ENCODE measurements at regions not wholly inside any gene's neighbourhood (a gene's known extent, or its start where the extent isn't known, plus 50 kb on each side); places are given as distances from the start of the nearest gene placed in this dataset.
A peak's percentile ranks its signal among the peaks of the same experiment; 100 is the strongest.

DNA sequence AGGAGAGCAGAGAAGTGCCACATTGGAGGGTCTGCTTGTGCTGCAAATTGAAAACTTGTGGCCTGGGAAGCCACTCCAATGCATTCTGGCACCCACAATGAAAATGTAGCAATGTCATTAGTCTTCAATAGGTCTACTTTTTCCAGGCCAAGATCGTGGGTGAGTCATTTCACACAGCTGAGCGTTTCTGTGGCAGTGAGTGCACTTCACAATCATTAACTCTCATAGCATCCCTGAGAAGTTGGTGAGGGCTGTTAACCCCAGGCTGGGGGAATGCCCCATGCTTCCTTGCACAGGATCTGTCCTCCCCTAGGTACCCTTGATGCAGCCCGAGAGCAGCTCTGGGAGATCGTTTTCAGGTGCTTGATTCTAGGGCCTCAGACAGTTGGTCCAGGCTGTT is 196.8 kb upstream of the ATP6AP2 start:
- no peaks in the 10 kb centered on the region for H3K36me3 ChIP-seq (ENCODE audit: low read depth, missing control alignments)
- 56% methylated on average over 4 of the region's 4 CpGs; no CpG with 5 or more reads in 1 of the 2 donors for WGBS, 2 donors
- no peak overlapping the region for H3K27ac ChIP-seq
- H3K4me1 ChIP-seq: no peaks in the 10 kb centered on the region
- intact Hi-C loops (cut with DNase I; ENCODE audit: low total_unique reads): no loop called here
- no peak overlapping the region for H3K4me3 ChIP-seq
- no peak for DNase-seq
- no peaks in the 10 kb centered on the region for H3K27me3 ChIP-seq
- TF ChIP-seq POLR2A (IDR thresholded peaks at IDR 0.05): no peak
- no peaks in the 10 kb centered on the region for H3K9me3 ChIP-seq

DNA sequence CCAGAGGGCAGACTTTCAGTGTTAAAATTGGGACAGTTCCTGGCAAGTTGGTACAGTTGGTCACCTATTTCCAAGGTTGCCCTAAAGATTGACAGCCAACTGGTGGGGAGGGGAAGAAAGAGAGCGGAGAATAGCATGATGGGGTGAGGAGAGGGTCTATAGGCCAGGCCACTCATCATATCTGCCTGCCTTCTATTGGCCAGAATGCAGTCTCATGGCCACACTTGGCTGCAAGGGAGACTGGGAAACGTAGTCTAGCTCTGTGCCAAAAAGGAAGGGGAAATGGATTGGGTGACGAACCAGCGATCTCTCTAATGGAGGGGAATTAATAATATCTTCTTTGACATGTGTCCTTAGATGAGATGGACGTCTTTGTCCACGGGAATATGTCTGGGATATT is 197.4 kb upstream of the ATP6AP2 start:
- 47 to 92% methylated on average over 3 to 5 of the region's 6 CpGs for WGBS, 2 donors
- Histone ChIP-seq H3K4me1 (no peaks in the 10 kb centered on the region), H3K9me3 (no peaks in the 10 kb centered on the region), H3K36me3 (ENCODE audit: low read depth, missing control alignments) (no peaks in the 10 kb centered on the region), H3K27ac (no peak overlapping the region), H3K27me3 (no peaks in the 10 kb centered on the region), H3K4me3 (no peak overlapping the region)
- no peak for DNase-seq
- TF ChIP-seq POLR2A (IDR thresholded peaks at IDR 0.05): no peak
- TF ChIP-seq, protein P1, sequence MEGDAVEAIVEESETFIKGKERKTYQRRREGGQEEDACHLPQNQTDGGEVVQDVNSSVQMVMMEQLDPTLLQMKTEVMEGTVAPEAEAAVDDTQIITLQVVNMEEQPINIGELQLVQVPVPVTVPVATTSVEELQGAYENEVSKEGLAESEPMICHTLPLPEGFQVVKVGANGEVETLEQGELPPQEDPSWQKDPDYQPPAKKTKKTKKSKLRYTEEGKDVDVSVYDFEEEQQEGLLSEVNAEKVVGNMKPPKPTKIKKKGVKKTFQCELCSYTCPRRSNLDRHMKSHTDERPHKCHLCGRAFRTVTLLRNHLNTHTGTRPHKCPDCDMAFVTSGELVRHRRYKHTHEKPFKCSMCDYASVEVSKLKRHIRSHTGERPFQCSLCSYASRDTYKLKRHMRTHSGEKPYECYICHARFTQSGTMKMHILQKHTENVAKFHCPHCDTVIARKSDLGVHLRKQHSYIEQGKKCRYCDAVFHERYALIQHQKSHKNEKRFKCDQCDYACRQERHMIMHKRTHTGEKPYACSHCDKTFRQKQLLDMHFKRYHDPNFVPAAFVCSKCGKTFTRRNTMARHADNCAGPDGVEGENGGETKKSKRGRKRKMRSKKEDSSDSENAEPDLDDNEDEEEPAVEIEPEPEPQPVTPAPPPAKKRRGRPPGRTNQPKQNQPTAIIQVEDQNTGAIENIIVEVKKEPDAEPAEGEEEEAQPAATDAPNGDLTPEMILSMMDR (IDR thresholded peaks at IDR 0.05): no peak
- intact Hi-C loops (cut with DNase I; ENCODE audit: low total_unique reads): no loop called here

DNA sequence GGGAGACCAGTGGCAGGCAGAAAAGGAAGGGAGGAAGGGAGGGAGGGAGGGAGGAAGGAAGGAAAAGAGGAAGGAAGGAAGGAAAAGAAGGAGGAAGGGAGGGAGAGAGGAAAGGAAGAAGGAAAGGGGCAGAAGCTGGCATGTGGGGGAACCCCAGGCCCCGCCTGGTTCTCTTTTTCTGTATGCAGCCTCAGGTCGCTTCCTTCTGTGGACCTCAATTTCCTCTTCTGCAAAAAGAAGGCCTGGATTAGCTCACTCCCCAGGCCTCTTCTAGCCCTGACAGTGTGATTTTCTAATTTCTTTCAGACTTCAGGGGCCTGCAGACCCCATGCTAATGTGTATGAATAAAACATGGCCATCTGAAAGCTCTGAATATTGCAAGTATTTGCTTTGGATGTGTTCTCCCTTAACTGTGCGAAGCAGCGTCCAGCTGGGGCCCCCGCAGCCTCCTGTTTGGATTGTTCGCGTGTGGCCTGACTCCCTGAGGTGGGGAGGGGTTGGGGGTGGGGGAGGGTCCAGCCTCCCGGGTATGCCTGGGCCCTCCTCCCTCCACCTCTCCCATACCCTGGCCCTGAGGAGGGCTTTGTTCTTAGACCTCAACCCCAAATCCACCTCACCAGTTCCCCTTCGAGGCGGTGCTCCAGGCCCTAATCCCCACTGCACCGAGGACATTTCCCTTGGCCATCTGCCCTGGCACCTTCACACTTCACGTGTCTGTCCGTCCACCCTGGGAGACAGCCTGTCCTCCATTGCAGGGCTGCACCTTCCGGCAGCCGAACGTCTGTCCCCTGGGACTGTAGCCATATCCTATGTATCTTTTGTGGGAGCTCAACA is 199.9 kb upstream of the ATP6AP2 start:
- TF ChIP-seq, protein P1 (IDR thresholded peaks at IDR 0.05): no peak
- no peak for TF ChIP-seq POLR2A (IDR thresholded peaks at IDR 0.05)
- Histone ChIP-seq H3K36me3 (ENCODE audit: low read depth, missing control alignments) (no peaks in the 10 kb centered on the region), H3K4me1 (no peaks in the 10 kb centered on the region), H3K4me3 (no peak overlapping the region), H3K9me3 (no peaks in the 10 kb centered on the region), H3K27me3 (no peaks in the 10 kb centered on the region), H3K27ac (no peak overlapping the region)
- DNase-seq: peak; percentile 16
- 61 to 62% methylated on average over 5 to 16 of the region's 16 CpGs for WGBS, 2 donors
- intact Hi-C loops (cut with DNase I; ENCODE audit: low total_unique reads): no loop called here

DNA sequence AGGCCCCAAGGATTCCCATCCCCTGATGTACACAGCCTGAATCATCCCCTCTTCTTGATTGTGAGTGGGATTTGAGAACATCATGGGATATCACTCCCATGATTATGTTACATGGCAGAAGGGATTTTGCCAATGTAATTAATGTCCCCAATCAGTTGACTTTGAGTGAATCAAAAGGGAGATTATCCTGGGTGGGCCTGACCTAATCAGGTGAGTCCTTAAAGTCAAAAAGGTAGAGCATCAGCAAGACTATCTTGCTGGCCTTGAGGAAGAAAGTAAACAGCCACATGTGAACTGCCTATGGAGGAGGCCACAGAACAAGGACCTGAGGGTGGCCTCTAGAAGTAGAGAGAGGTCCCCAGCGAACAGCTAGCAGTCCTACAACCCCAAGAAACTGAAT is 203.1 kb upstream of the ATP6AP2 start:
- no peak overlapping the region for H3K4me3 ChIP-seq
- no peak for DNase-seq
- no peaks in the 10 kb centered on the region for H3K9me3 ChIP-seq
- H3K27ac ChIP-seq: no peak overlapping the region
- H3K36me3 ChIP-seq (ENCODE audit: low read depth, missing control alignments): no peaks in the 10 kb centered on the region
- intact Hi-C loops (cut with DNase I; ENCODE audit: low total_unique reads): no loop called here
- WGBS, 2 donors: 89 to 100% methylated on average over 1 of the region's 1 CpG
- TF ChIP-seq, protein P1 (IDR thresholded peaks at IDR 0.05): no peak
- TF ChIP-seq POLR2A (IDR thresholded peaks at IDR 0.05): no peak
- H3K4me1 ChIP-seq: no peaks in the 10 kb centered on the region
- H3K27me3 ChIP-seq: no peaks in the 10 kb centered on the region

DNA sequence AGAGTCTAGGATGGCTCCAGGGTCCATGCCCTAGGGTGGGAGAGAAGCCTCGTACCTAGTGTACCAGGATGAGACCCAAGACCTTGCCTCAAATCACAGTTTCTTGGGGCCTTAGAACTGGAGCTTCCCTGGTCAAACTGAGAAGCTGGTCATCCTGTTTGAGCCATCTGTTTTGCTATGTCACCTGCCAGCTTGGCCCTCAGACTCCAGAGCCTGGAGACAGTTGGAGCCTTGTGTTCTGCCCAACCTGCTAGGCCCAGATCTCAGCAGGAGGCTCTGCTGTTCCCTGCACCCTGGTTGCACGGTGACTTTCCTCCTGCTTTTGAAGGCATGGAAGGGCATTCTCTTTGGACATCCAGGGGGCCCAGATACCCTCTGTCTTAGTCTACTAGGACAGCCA is 206.3 kb upstream of the ATP6AP2 start:
- no peak overlapping the region for H3K27ac ChIP-seq
- no peaks in the 10 kb centered on the region for H3K4me1 ChIP-seq
- no peaks in the 10 kb centered on the region for H3K27me3 ChIP-seq
- no peaks in the 10 kb centered on the region for H3K9me3 ChIP-seq
- intact Hi-C loops (cut with DNase I; ENCODE audit: low total_unique reads): no loop called here
- 100% methylated on average over 2 of the region's 2 CpGs; no CpG with 5 or more reads in 1 of the 2 donors for WGBS, 2 donors
- no peak for DNase-seq
- TF ChIP-seq POLR2A (IDR thresholded peaks at IDR 0.05): no peak
- TF ChIP-seq, protein P1 (IDR thresholded peaks at IDR 0.05): no peak
- H3K36me3 ChIP-seq (ENCODE audit: low read depth, missing control alignments): no peaks in the 10 kb centered on the region
- no peak overlapping the region for H3K4me3 ChIP-seq

Measured in testis (tissue), 2 donors.